Stomach (tissue), 4 donors: ENCODE measurements at regions not wholly inside any gene's neighbourhood (a gene's known extent, or its start where the extent isn't known, plus 50 kb on each side); places are given as distances from the start of the nearest gene placed in this dataset.

Experiments used
- CTCF ChIP-seq, 7 experiments: fragments of 450-650 bp in 4 of 7; fragments of 200-600 bp in 3 of 7; sonication (generic) in 3 of 7; IDR thresholded peaks; one replicate each; pipeline ENCODE4 v1.5.1; 2016 to 2019; ENCODE audit warnings: antibody characterized with exemption in 7 of 7, control low read depth in 2 of 7, mild to moderate bottlenecking in 1 of 7
- EP300 ChIP-seq: sonication (generic); formaldehyde crosslinking; IDR thresholded peaks from one replicate; pipeline ENCODE4 v1.6.1; 2017; ENCODE audit warnings: antibody characterized with exemption
- POLR2A ChIP-seq, 4 donors: fragments of 450-650 bp; IDR thresholded peaks; one replicate each; pipeline ENCODE4 v1.6.1; 2016; ENCODE audit warnings: antibody characterized with exemption in 4 of 4, control low read depth in 2 of 4, mild to moderate bottlenecking in 1 of 4, moderate library complexity in 1 of 4
- POLR2AphosphoS5 ChIP-seq, 3 donors: sonication (generic); formaldehyde crosslinking; IDR thresholded peaks; one replicate each; pipeline ENCODE4 v1.6.1; 2016; ENCODE audit warnings: antibody characterized with exemption in 3 of 3

GRCh38 chrX:7546551-7547080 lies 296.4 kb upstream of the VCX start:
- no peak for TF ChIP-seq CTCF (IDR thresholded peaks at IDR 0.05)
- TF ChIP-seq POLR2A (IDR thresholded peaks at IDR 0.05): no peak
- TF ChIP-seq POLR2AphosphoS5 (IDR thresholded peaks at IDR 0.05): no peak
- TF ChIP-seq EP300: no peak
